ENCODE measurements at regions not wholly inside any gene's neighbourhood (a gene's known extent, or its start where the extent isn't known, plus 50 kb on each side); places are given as distances from the start of the nearest gene placed in this dataset.

GRCh38 chr3:30290479-30290878 lies 315.9 kb upstream of the TGFBR2 start:
- no peak for TF ChIP-seq CTCF (IDR thresholded peaks at IDR 0.05; ENCODE audit: low read length, missing control alignments)
- no peak for DNase-seq (ENCODE audit: low read depth)
- H3K4me3 ChIP-seq (replicated peaks; ENCODE audit: low read depth, low read length): no peak overlapping the region

GRCh38 chr3:30292192-30292893 lies 314.1 kb upstream of the TGFBR2 start:
- peak; percentile 95 for DNase-seq (ENCODE audit: low read depth)
- H3K4me3 ChIP-seq (replicated peaks; ENCODE audit: low read depth, low read length): peak overlapping the region; percentile 39
- TF ChIP-seq CTCF (IDR thresholded peaks at IDR 0.05; ENCODE audit: low read length, missing control alignments): no peak

- H3K4me3 ChIP-seq (replicated peaks; ENCODE audit: low read depth, low read length): no peak overlapping the region
- no peak for DNase-seq (ENCODE audit: low read depth)
These were observed 312.7 kb upstream of the TGFBR2 start for GRCh38 chr3:30293621-30294240.

GRCh38 chr3:30294241-30294667 lies 312.1 kb upstream of the TGFBR2 start:
- no peak overlapping the region for H3K4me3 ChIP-seq (replicated peaks; ENCODE audit: low read depth, low read length)
- TF ChIP-seq CTCF (IDR thresholded peaks at IDR 0.05; ENCODE audit: low read length, missing control alignments): no peak
- peak; percentile 53 for DNase-seq (ENCODE audit: low read depth)

More at GRCh38 chr3:30293621-30294240, 312.7 kb upstream of the TGFBR2 start:
- TF ChIP-seq CTCF (IDR thresholded peaks at IDR 0.05; ENCODE audit: low read length, missing control alignments): no peak

GRCh38 chr3:30297112-30297511 lies 309.3 kb upstream of the TGFBR2 start:
- H3K4me3 ChIP-seq (replicated peaks; ENCODE audit: low read depth, low read length): no peak overlapping the region
- no peak for TF ChIP-seq CTCF (IDR thresholded peaks at IDR 0.05; ENCODE audit: low read length, missing control alignments)

GRCh38 chr3:30299674-30300385 lies 306.6 kb upstream of the TGFBR2 start:
- TF ChIP-seq CTCF (IDR thresholded peaks at IDR 0.05; ENCODE audit: low read length, missing control alignments): no peak

More at GRCh38 chr3:30297112-30297511, 309.3 kb upstream of the TGFBR2 start:
- no peak for DNase-seq (ENCODE audit: low read depth)

More at GRCh38 chr3:30299674-30300385, 306.6 kb upstream of the TGFBR2 start:
- H3K4me3 ChIP-seq (replicated peaks; ENCODE audit: low read depth, low read length): no peak overlapping the region
- DNase-seq (ENCODE audit: low read depth): no peak
